Osteoblast (primary cell): ENCODE measurements at regions not wholly inside any gene's neighbourhood (a gene's known extent, or its start where the extent isn't known, plus 50 kb on each side); places are given as distances from the start of the nearest gene placed in this dataset.

Experiments used
- DNase-seq: peaks from one replicate; pipeline ENCODE4 v3.0.0; 2011; ENCODE audit warnings: low spot score, mixed read lengths; ENCODE audit not compliant: insufficient read length; ENCODE audit errors: missing footprints
- H2AFZ ChIP-seq: 2 replicates; pipeline ENCODE4 v1.6.0; 2011; ENCODE audit warnings: mild to moderate bottlenecking, low read length
- H3K27ac ChIP-seq: 2 replicates; pipeline ENCODE4 v1.5.1; 2011; ENCODE audit warnings: mild to moderate bottlenecking, low read depth, low read length, moderate library complexity
- H3K27me3 ChIP-seq: 2 replicates; pipeline ENCODE4 v1.6.0; 2012; ENCODE audit warnings: mild to moderate bottlenecking, control low read depth, inconsistent platforms, low read length, moderate library complexity; ENCODE audit not compliant: insufficient read depth
- H3K36me3 ChIP-seq: 2 replicates; pipeline ENCODE4 v1.5.1; 2011; ENCODE audit warnings: mild to moderate bottlenecking, low read length, control low read depth, moderate library complexity; ENCODE audit not compliant: insufficient read depth
- H3K4me1 ChIP-seq: 2 replicates; pipeline ENCODE4 v1.5.1; 2011; ENCODE audit warnings: mild to moderate bottlenecking, low read length, control low read depth, moderate library complexity; ENCODE audit not compliant: insufficient read depth
- H3K4me2 ChIP-seq: 2 replicates; pipeline ENCODE4 v1.6.0; 2011; ENCODE audit warnings: mild to moderate bottlenecking, low read length; ENCODE audit not compliant: insufficient read depth
- H3K4me3 ChIP-seq: fragments of 200-600 bp; sonication (generic); 3 replicates; pipeline ENCODE4 v1.5.1; 2012; ENCODE audit warnings: mild to moderate bottlenecking, low read length, inconsistent platforms; ENCODE audit not compliant: insufficient read depth
- H3K79me2 ChIP-seq: 2 replicates; pipeline ENCODE4 v1.6.0; 2012; ENCODE audit warnings: mild to moderate bottlenecking, low read length, control low read depth, inconsistent platforms; ENCODE audit not compliant: insufficient read depth
- H3K9me3 ChIP-seq: 2 replicates; pipeline ENCODE4 v1.5.1; 2011; ENCODE audit warnings: low read depth, low read length, control low read depth
- H4K20me1 ChIP-seq: 2 replicates; pipeline ENCODE4 v1.6.0; 2012; ENCODE audit warnings: mild to moderate bottlenecking, low read length, control low read depth; ENCODE audit not compliant: insufficient read depth
- CTCF ChIP-seq: IDR thresholded peaks from 2 replicates; pipeline ENCODE4 v1.5.1; 2011; ENCODE audit warnings: mild to moderate bottlenecking, low read depth, low read length, moderate library complexity; ENCODE audit errors: extremely low read depth

GRCh38 chr2:23238011-23238657 is 146.8 kb upstream of the KLHL29 start:
- no peak for TF ChIP-seq CTCF
- H4K20me1 ChIP-seq: no peaks in the 10 kb centered on the region
- no peaks in the 10 kb centered on the region for H3K9me3 ChIP-seq
- no peak overlapping the region for H3K27ac ChIP-seq
- no peaks in the 10 kb centered on the region for H3K27me3 ChIP-seq
- H3K4me1 ChIP-seq: no peaks in the 10 kb centered on the region
- H2AFZ ChIP-seq: no peak overlapping the region
- H3K4me3 ChIP-seq: no peak overlapping the region
- no peak for DNase-seq
- no peaks in the 10 kb centered on the region for H3K36me3 ChIP-seq
- H3K79me2 ChIP-seq: no peaks in the 10 kb centered on the region
- H3K4me2 ChIP-seq: no peak overlapping the region

- Histone ChIP-seq H4K20me1 (no peaks in the 10 kb centered on the region), H3K4me1 (no peaks in the 10 kb centered on the region), H2AFZ (no peak overlapping the region), H3K79me2 (no peaks in the 10 kb centered on the region), H3K27ac (no peak overlapping the region), H3K9me3 (no peaks in the 10 kb centered on the region), H3K36me3 (no peaks in the 10 kb centered on the region), H3K27me3 (no peaks in the 10 kb centered on the region), H3K4me3 (no peak overlapping the region), H3K4me2 (no peak overlapping the region)
- DNase-seq: no peak
- no peak for TF ChIP-seq CTCF
These were observed 145.6 kb upstream of the KLHL29 start for GRCh38 chr2:23239374-23239773.

GRCh38 chr2:23241121-23241520 is 143.9 kb upstream of the KLHL29 start:
- Histone ChIP-seq H3K4me3 (no peak overlapping the region), H2AFZ (no peak overlapping the region), H3K36me3 (no peaks in the 10 kb centered on the region), H4K20me1 (no peaks in the 10 kb centered on the region), H3K4me1 (no peaks in the 10 kb centered on the region), H3K79me2 (no peaks in the 10 kb centered on the region), H3K27me3 (no peaks in the 10 kb centered on the region), H3K27ac (no peak overlapping the region), H3K9me3 (no peaks in the 10 kb centered on the region), H3K4me2 (no peak overlapping the region)
- DNase-seq: no peak
- TF ChIP-seq CTCF: no peak

GRCh38 chr2:23241611-23242245 is 143.3 kb upstream of the KLHL29 start:
- Histone ChIP-seq H3K79me2 (no peaks in the 10 kb centered on the region), H3K4me1 (no peaks in the 10 kb centered on the region), H3K36me3 (no peaks in the 10 kb centered on the region), H3K9me3 (no peaks in the 10 kb centered on the region), H2AFZ (no peak overlapping the region), H3K4me3 (no peak overlapping the region), H3K27ac (no peak overlapping the region), H3K27me3 (no peaks in the 10 kb centered on the region), H3K4me2 (no peak overlapping the region), H4K20me1 (no peaks in the 10 kb centered on the region)
- DNase-seq: peak; percentile 77
- TF ChIP-seq CTCF: no peak
